ENCODE measurements at regions not wholly inside any gene's neighbourhood (a gene's known extent, or its start where the extent isn't known, plus 50 kb on each side); places are given as distances from the start of the nearest gene placed in this dataset.

GRCh38 chr12:80044694-80045046, 54.7 kb upstream of the OTOGL start (continued):
- TF ChIP-seq CUX1 (IDR thresholded peaks at IDR 0.05; ENCODE audit: insufficient replicate concordance, low read depth, low read length), result no peak
- TF ChIP-seq CREM (IDR thresholded peaks at IDR 0.05; ENCODE audit: low read depth), result peak; percentile 58
- TF ChIP-seq JUNB (IDR thresholded peaks at IDR 0.05), result peak; percentile 85
- TF ChIP-seq POLR2AphosphoS2 (IDR thresholded peaks at IDR 0.05; ENCODE audit: low read depth, low read length), result no peak
- no peak for TF ChIP-seq ATF3 (IDR thresholded peaks at IDR 0.05; ENCODE audit: borderline replicate concordance, extremely low read depth, low read depth, low read length)
- no peak for TF ChIP-seq SMC3 (IDR thresholded peaks at IDR 0.05; ENCODE audit: borderline replicate concordance, low read length)
- no peak for TF ChIP-seq IRF5 (IDR thresholded peaks at IDR 0.05; ENCODE audit: borderline replicate concordance)
- no peak for TF ChIP-seq MXI1 (IDR thresholded peaks at IDR 0.05; ENCODE audit: low read depth, low read length)
- TF ChIP-seq SUPT20H (IDR thresholded peaks at IDR 0.05; ENCODE audit: borderline replicate concordance, control insufficient read depth, low read depth, low read length), result no peak
- no peak for TF ChIP-seq HDAC2 (IDR thresholded peaks at IDR 0.05)
- no peak for TF ChIP-seq RCOR1 (conservative IDR thresholded peaks at IDR 0.05; ENCODE audit: low read depth, low read length)
- TF ChIP-seq PBX3 (IDR thresholded peaks at IDR 0.05; ENCODE audit: insufficient replicate concordance, low read depth, low read length), result no peak
- peak; percentile 78; the same call in 1 of the 2 replicates for TF ChIP-seq MEF2A (IDR thresholded peaks at IDR 0.05; ENCODE audit: insufficient read depth, low read depth, low read length)
- TF ChIP-seq SMAD5 (IDR thresholded peaks at IDR 0.05; ENCODE audit: low read depth), result no peak

Data from GM12878 (cell line).